ENCODE measurements at regions not wholly inside any gene's neighbourhood (a gene's known extent, or its start where the extent isn't known, plus 50 kb on each side); places are given as distances from the start of the nearest gene placed in this dataset.

DNA sequence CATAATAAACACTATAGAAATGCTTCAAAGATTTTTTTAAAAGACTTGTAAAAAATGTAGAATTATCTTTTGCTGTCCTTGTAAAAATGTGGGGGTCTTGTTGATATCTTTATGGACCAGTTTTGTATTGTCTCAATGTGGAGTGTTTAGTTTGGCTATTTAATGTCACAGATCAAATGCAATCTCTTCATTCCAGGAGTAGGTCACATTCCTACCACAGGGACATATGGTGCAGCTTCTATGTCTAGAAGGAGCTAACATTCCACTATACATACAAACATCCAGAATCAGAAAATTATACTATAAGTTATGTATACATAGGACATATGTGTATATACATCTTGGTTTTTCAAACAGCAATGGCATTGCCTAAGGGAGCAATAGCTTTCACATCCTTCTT is 345.7 kb downstream of the BMP4 start:
- DNase-seq (ENCODE audit: low spot score) = no peak

DNA sequence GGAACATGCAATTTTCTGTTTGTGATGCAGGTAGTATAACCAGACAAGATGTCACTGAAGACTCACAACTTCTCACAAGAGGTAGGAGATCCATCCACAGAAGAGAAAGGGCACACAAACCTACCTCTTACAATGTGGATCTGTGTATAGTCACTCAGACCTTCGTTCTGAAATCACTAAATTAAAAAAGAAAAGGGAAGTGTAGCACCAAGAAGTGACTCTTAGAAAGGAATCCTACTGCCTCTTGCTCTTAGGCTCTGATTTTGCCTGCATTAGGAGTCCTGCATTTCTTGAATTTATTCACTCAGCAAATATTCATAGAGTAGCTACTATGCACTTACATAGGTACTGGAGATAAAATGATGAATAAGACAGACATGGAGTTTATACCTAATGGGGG is 347.6 kb downstream of the BMP4 start:
- DNase-seq (ENCODE audit: low spot score) = no peak

GRCh38 chr14:53608369-53608768 is 348.3 kb downstream of the BMP4 start:
- DNase-seq (ENCODE audit: low spot score) = no peak

DNA sequence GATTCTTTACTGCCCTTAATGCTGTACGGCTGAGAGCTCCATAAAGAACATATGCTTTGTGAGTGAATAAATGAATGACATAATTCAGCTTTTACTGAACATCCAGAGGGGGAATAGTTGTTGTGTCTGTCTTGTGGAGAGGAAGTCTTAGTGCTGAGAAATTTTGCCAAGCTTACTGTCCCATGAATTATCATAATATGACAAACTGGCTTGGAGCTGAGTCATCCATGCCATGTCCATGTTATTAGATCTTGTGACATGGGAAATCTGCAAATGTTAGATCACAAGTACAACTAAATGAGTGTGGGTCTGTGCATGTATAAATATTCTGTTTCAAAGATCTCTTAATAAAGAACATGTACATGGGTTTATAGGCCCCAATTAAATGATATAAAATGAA is 350.4 kb downstream of the BMP4 start:
- no peak for DNase-seq (ENCODE audit: low spot score)

DNA sequence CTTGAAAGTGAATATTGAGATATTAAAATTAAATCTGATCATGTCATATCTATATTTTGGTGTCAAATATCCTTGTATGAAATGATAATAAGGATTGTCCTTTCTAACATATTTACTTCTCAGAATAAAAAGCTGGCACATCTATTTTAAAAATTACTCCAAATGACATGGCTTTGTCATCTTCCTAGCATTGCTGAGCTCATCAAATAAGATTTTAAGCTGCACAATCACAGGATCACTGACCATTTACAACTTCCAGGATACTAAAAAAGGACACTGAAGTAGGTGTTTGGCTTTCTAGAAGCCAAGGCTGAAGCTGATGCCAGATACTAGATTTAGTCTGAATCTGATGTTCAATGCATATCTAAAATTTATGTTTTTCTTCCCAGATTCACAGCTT is 351.1 kb downstream of the BMP4 start:
- DNase-seq (ENCODE audit: low spot score) = no peak

DNA sequence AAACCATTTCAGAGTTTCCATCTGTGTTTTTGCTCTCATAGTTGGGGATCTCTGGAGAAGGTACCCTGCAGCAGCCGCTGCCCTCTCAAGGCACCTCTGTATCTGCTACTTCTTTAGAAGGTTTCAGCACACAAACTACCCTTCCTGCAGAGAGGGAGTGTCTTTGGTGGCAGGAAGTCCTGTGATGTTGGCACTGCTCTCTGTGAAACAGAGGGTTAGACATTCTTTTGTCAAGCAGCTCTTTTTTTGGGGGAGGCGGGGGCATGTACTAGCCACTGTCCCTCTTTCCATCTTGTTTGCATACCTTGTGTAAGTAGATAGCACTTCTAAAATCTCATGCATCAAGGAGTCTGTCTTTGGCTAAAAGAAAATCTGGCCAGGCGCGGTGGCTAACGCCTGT is 352.6 kb downstream of the BMP4 start:
- DNase-seq (ENCODE audit: low spot score) = no peak

GRCh38 chr14:53601409-53601808 is 355.2 kb downstream of the BMP4 start:
- DNase-seq (ENCODE audit: low spot score) = no peak

- DNase-seq (ENCODE audit: low spot score) = peak; percentile 22
Measured at GRCh38 chr14:53599221-53599945, 357.2 kb downstream of the BMP4 start.

- DNase-seq (ENCODE audit: low spot score) = no peak
Measured at GRCh38 chr14:53596853-53597525, 359.6 kb downstream of the BMP4 start.

GRCh38 chr14:53591816-53592215 is 364.8 kb downstream of the BMP4 start:
- no peak for DNase-seq (ENCODE audit: low spot score)

GRCh38 chr14:53581504-53581903 is 375.1 kb downstream of the BMP4 start:
- no peak for DNase-seq (ENCODE audit: low spot score)

DNA sequence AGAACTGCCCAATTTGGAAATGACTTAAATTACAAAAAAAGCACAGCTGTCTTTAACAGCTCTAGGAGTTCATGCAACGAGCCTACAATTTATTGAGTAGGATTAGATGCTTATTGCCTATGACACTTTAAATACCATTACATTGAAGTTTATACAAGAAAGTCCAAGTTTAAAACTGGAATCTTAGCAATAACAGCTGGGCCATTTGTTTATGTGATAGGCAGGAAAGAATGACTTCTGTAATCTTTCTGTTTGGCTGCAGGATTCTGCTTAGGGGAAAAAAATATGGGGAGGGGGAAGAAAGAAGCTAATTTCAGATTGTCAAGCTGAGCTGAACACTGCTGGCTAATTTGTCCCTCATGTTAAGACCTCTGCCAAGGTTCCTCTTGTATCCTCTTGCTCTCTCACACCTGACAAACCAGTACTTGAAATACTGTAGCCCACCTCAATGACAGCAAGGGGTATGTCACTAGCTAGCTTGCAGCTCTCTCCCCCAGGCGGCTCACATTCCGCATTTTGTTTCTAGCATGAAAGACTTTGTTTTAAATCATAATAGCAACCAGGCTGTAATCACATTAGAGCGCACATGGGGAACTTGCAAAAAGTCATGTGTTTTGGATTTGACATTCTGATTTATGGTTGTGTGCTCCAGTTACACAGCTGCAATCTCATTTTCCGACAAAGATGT is 384.8 kb downstream of the BMP4 start:
- no peak for DNase-seq (ENCODE audit: low spot score)

- DNase-seq (ENCODE audit: low spot score) = no peak
Measured at GRCh38 chr14:53570411-53571387, 385.9 kb downstream of the BMP4 start.

DNA sequence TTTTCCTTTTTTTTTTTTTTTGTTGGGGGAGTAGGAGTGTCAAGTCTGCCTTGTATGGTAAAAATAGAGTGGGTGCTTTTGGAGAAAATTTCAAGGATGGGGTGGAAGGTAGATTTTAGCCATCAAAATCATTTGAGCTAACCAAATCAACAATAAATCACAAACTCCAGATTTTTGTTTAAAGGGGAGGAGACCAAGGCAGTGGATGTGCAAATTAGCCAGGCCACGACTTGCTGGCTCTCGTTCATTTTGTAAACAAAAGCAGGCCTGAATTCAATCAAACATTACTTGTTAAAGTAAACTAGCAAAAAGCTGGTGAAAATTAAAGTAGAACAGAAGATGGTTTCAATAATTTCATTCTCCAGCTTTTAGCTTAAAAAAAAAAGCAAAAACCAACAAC is 387.2 kb downstream of the BMP4 start:
- no peak for DNase-seq (ENCODE audit: low spot score)

GRCh38 chr14:53567236-53567780 is 389.3 kb downstream of the BMP4 start:
- DNase-seq (ENCODE audit: low spot score) = no peak

- no peak for DNase-seq (ENCODE audit: low spot score)
Measured at GRCh38 chr14:53564870-53565269, 391.8 kb downstream of the BMP4 start.

DNA sequence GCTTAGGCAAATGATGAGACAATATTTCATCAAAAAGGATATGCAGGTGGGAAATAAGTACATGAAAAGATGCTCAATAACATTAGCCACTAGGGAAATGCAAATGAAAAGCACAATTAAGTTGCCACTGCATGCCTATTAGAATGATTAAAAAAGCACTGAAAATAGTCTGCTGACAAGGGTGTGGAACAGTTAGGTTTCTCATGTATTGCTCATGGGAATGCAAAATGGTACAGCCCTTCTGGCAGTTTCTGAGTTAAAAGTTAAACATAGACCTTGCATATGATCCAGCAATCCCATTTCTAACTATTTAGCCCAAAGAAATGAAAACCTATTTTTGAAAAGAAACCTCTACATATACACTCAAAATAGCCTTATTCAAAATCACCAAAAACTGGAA is 393.0 kb downstream of the BMP4 start:
- DNase-seq (ENCODE audit: low spot score) = no peak

DNA sequence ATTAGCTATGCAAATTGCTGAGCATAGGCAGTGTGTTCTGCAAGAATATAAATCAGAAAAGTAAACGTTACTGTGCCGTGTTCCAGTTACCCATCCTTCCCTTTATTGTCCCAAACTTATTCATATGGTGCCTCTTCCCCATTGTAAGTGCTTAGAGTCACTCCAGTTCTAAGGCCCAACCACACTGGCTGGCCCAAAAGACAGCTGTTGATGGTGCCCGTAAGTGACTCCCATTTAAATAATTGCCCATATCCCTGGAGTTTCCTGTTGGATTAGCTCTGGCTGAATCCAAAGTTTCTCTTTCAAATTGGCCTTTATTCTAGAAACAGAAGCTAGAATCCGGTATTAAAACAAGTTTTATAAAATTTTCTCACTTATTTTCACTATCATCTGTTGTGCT is 400.1 kb upstream of the DDHD1 start:
- no peak for DNase-seq (ENCODE audit: low spot score)

DNA sequence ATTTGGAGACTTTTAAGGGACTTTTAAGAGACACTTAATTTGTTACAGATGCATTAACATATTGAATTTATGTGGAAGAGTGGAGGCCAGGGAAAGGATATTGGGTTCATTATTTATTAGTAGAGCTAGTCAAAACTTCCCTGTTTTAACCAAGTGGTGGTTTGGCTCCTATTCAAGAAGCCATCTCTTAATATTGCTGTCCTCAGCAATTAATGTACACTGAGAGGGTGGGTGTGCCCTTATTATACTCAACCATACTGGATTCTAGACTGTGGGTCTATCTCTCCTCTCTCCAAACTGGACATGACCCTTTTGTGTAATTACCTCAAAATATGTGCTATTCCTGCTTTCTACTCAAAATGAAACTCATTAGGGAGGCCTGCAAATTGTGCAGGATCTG is 398.7 kb upstream of the DDHD1 start:
- no peak for DNase-seq (ENCODE audit: low spot score)

GRCh38 chr14:53550776-53551175 is 397.7 kb upstream of the DDHD1 start:
- no peak for DNase-seq (ENCODE audit: low spot score)

DNA sequence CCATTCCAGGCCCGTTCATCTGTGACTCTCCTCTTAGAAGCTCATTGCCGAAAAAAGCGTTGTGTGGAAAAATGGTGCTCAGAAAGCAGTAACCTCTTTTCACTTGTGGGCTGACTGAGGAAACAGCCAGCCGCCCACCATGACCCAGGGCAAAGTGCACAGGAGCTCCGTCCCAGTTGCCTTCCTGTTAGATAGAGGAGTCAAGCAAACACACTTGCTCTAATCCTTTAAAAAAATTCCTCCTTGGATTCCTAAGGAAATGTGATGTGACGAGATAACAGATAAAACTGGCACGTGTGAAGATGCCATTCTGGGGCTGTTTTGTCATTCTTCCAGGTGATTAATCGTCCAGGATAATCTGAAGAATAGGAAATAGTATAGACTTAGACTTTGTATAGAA is 396.8 kb upstream of the DDHD1 start:
- DNase-seq (ENCODE audit: low spot score) = no peak

GRCh38 chr14:53547593-53547992 is 394.5 kb upstream of the DDHD1 start:
- no peak for DNase-seq (ENCODE audit: low spot score)

Measured in cerebellar cortex (tissue), 1 donor.